ENCODE measurements at regions not wholly inside any gene's neighbourhood (a gene's known extent, or its start where the extent isn't known, plus 50 kb on each side); places are given as distances from the start of the nearest gene placed in this dataset.

DNA sequence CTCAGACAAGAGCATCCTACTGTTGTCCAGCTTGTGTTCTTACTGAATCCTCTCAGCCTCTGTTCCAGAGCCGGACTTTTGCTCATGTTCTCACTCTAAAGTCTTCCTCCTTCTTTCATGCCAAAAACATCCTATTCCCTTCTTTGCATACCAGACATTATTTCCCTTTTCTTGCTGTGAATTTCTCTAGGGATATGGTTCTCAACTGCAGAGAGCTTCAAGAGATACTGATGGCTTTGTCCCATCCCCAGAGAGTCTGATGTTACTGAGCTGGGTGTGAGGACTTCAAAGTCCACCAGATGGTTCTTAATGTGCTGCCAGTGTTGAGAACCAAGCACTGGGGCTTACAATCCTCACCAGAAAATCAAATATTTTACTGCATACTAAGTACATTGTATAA lies 98.6 kb upstream of the FER start:
- FAIRE-seq: no peak

GRCh38 chr5:108642170-108642906 lies 105.4 kb upstream of the FER start:
- peak; percentile 45 for FAIRE-seq

DNA sequence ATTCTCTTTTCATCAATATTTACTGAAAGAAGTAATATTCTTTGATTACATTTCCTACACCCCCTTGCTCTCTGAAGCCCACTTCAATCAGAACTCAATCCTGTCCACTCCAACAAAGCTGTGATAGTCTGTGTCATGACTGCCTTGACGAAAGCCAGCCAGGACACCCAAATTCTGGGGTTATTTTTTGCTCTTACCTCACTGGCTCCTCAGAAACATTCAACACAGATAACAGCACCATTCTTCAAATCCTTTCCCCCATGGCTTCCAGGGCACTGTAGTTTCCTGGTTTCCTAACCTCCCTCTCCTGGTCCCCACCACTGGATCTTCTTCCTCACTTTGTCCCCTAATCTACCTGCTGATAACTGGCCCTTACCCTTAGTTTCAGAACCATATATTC lies 106.1 kb upstream of the FER start:
- FAIRE-seq: no peak

DNA sequence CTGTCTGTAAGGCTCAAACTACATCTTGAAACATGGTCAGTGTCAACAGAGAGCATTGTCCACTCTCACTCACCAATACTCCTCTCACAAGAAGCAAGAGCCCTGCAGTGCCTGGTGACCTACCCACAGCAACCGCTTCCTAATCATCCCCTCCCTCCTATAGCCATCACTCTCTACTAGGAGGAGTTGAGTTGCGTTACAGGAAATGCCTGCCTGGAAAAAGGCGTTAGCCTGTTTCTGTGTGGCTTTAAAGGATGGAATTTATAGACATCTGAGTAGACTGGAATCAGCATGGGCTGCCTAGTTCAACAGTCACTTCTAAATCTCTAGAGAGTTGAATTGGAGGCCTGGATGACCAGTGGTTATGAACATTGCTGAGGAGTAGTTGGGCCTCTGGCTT lies 108.3 kb upstream of the FER start:
- no peak for FAIRE-seq

- no peak for FAIRE-seq
These were observed 109.7 kb upstream of the FER start for GRCh38 chr5:108638021-108638420.

- FAIRE-seq: no peak
These were observed 110.6 kb upstream of the FER start for GRCh38 chr5:108637134-108637533.

DNA sequence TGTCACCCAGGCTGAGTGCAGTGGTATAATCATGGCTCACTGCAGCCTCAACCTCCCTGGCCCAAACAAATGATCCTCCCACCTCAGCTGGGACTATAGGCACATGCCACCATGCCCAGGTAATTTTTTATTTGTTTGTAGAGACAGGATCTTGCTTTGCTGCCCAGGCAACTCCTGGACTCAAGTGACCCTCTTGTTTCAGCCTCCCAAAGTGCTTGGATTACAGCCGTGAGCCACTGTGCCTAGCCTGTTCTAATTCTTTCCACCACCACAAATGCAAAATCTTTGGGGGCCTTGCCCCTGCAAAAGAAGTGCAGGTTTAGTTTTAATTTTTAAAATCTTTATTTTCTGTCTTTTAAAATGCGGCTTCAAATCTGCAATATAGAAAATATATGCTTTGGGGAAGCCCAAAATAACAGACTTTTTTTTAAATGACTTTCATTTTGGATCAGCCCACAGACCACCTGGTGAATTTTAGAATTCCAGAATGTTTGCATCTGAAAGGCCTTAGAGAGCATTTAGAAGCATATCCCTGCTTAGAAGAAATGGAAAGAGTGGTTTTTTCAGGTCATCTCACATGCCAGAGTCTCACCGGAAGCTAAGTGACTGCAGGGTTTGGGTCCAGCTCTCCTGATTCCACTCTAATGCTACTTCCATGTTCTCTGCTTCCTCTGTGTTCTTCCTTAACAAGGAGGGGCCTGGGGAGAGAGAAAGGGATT lies 111.4 kb upstream of the FER start:
- FAIRE-seq: no peak

GRCh38 chr5:108634617-108635288 lies 112.9 kb upstream of the FER start:
- FAIRE-seq: no peak

- no peak for FAIRE-seq
These were observed 113.6 kb upstream of the FER start for GRCh38 chr5:108634010-108634616.

GRCh38 chr5:108629779-108630528 lies 117.7 kb upstream of the FER start:
- FAIRE-seq: no peak

DNA sequence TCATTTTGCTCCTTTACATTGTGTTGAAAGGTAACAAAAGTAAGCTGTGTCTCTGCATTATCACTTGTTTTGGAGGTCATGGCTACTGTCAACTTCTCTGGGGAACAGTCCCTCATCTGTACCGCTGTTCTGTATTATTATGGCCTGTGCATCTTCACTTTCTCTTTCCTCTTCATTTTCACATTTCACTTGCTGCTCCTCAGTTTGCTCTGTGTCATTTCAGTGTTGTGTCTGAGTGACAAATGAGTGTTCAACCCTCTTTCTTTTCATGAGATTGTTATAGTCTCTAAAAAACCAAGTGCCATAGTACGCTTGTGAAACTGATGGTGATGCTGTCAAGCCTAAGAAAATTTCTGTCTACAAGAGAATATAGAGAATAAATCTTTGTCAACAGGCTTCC lies 122.0 kb upstream of the FER start:
- no peak for FAIRE-seq

GRCh38 chr5:108623826-108624225 lies 123.9 kb upstream of the FER start:
- FAIRE-seq: no peak

DNA sequence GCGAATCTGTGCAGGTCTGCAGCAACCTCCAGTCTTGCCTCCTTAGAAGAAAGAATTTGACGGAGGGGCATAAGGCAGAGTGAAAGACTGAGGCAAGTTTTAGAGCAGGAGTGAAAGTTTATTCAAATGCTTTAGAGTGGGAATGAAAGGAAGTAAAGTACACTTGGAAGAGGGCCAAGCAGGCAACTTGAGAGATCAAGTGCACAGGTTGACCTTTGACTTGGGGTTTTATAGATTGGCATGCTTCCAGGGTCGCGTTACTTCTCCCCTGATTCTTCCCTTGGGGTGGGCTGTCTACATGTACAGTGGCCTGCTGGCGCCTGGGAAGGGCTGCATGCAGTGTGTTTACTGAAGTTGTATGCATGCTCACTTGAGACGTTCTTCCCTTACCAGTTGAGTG lies 127.2 kb upstream of the FER start:
- no peak for FAIRE-seq

DNA sequence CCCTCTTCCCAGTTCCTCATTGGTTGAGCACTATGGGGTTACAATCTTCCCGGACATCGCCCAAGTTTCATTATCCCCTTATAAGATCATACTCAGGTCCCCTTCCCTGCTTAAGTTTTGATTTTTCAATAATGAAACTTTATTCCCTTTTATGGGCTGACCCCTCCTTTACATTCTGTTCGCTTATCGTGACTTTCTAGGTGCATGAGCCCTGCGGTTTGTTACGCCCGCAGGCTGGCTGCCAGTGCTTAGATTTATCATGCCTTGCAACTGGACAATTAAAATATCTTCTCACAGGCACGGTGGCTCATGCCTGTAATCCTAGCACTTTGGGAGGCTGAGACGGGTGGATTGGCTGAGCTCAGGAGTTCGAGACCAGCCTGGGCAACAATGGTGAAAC lies 127.9 kb upstream of the FER start:
- FAIRE-seq: no peak

DNA sequence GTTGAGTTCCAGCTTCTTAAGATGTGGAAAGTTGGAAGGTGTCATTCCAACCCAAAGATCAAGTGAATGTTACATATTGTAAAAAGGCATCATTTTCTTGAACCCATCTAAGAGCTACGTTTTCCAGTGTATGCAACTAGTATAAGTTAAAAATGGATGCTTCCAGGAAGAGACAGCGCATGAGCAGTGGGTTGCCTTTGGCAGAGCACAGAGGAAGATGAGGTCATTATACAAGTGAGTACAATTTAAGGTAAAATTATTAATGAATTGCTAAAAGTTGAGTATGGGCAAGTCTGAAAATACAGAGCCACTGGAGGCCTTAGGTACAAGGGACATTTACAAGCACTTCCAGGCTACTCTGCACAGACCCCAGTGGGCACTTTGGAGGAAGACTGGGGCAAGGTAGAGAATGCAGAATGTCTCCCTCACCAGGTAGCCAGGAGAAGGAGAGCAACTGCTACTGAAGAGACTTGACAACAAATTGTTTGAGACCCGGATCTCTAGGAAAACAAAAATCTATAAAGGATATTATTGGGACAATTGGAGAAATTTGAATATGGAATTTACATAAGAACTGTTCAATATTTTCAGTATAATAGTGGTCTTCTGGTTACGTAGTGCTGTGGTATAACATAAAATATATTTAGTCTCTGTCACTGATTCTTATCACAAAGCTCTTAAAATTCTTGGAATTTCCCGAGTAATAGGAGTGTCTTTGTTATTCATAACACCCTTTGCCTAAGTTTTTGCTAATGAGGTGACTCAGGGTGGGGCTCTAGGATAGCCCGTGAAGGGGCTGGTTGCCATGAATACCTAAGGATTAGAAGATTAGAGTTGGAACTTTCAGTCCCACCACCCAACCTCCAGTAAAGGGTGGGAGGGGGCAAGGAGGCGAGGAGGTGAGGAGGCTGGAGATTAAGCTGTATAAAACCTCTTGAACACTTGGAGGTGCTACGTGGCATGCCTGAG lies 129.9 kb upstream of the FER start:
- FAIRE-seq: no peak

DNA sequence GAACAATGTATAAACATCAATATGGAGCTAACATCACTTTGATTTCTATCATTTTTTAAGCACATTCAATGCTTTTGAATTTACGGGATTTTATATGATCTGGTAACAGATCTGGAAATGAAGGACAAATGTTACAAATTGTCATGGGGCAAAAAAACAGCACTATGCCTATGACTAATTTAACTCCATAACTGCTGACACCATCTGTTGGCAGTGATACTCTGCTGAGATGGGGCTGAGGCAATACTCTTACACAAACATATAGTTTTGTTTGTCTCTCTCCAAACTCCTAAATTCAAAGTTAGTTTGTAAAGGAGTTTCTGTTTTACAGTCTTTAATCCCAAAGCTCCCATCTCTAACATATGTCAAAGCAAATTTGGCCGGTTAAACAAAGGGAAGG lies 132.5 kb upstream of the FER start:
- no peak for FAIRE-seq

- FAIRE-seq: no peak
These were observed 140.3 kb upstream of the FER start for GRCh38 chr5:108607421-108607820.

- no peak for FAIRE-seq
These were observed 141.5 kb upstream of the FER start for GRCh38 chr5:108606185-108606584.

- peak; percentile 48 for FAIRE-seq
These were observed 144.9 kb upstream of the FER start for GRCh38 chr5:108602830-108603229.

DNA sequence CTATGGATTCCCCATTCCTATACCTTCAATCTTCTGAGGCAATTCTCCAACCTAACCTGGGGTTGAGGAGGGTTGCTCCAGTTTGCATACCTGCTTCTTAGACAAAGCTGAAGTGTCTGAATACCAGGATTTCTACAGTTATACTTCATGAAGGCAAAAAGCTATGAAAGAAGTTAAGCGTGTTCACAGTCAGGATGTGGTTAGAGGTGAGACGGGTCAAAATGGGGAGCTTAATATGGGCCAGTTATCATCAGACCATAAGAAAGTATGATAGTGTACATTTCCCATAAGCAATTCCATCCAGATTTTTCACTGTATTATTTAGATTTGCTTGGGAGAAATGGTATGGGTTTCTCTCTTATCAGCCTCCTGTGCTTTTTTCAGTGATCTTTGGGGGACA lies 156.9 kb upstream of the FER start:
- no peak for FAIRE-seq

DNA sequence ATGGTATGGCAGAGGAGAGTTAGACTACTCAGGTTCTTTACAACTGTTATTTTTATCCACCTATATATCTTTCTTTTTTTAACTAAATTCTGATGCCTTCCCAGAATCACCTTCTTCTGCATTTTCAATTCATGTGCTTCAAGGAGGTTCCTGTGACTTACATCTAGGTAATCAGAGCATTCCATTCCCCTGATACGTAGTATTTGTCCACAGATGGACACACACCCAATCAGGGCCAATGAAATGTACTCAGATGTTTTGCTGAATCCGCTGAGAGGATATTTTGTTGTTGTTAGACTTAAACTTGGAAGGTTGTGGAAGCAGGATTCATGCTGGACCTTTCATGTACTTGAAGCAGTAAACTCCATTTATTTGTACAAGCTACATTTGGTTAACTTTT lies 159.4 kb upstream of the FER start:
- no peak for FAIRE-seq

GRCh38 chr5:108587821-108588220 lies 159.9 kb upstream of the FER start:
- no peak for FAIRE-seq
